B cell (primary cell): ENCODE measurements at regions not wholly inside any gene's neighbourhood (a gene's known extent, or its start where the extent isn't known, plus 50 kb on each side); places are given as distances from the start of the nearest gene placed in this dataset.

Source experiments
- CTCF ChIP-seq: fragments of 200-600 bp; IDR thresholded peaks from one replicate; pipeline ENCODE4 v1.8.0; 2022; ENCODE audit warnings: antibody characterized with exemption, mild to moderate bottlenecking
- EZH2 ChIP-seq: IDR thresholded peaks from 2 replicates; pipeline ENCODE4 v1.6.1; 2012; ENCODE audit warnings: borderline replicate concordance, low read depth, mild to moderate bottlenecking, moderate library complexity, low read length; ENCODE audit not compliant: insufficient read depth, poor library complexity, severe bottlenecking

- no peak for TF ChIP-seq CTCF
- TF ChIP-seq EZH2 = no peak
Observed at GRCh38 chrX:39442332-39442731, 641.1 kb downstream of the MID1IP1 start.
